ENCODE measurements at regions not wholly inside any gene's neighbourhood (a gene's known extent, or its start where the extent isn't known, plus 50 kb on each side); places are given as distances from the start of the nearest gene placed in this dataset.

GRCh38 chr5:105593011-105593760 lies 2030.6 kb upstream of the NUDT12 start:
- TF ChIP-seq GATA3 (IDR thresholded peaks at IDR 0.05; ENCODE audit: low read depth, low read length) (peak; percentile 89), GATA2 (IDR thresholded peaks at IDR 0.05; ENCODE audit: low read depth, low read length) (peak; percentile 83)

GRCh38 chr5:105587963-105588662 lies 2025.5 kb upstream of the NUDT12 start:
- no peak for TF ChIP-seq GATA3 (IDR thresholded peaks at IDR 0.05; ENCODE audit: low read depth, low read length)
- TF ChIP-seq GATA2 (IDR thresholded peaks at IDR 0.05; ENCODE audit: low read depth, low read length): no peak

- TF ChIP-seq GATA3 (IDR thresholded peaks at IDR 0.05; ENCODE audit: low read depth, low read length) (no peak), GATA2 (IDR thresholded peaks at IDR 0.05; ENCODE audit: low read depth, low read length) (peak; percentile 72)
Observed at GRCh38 chr5:105581988-105582690, 2019.5 kb upstream of the NUDT12 start.

- TF ChIP-seq GATA2 (IDR thresholded peaks at IDR 0.05; ENCODE audit: low read depth, low read length) (no peak), GATA3 (IDR thresholded peaks at IDR 0.05; ENCODE audit: low read depth, low read length) (no peak)
Observed at GRCh38 chr5:105573575-105573974, 2011.0 kb upstream of the NUDT12 start.

- no peak for TF ChIP-seq GATA3 (IDR thresholded peaks at IDR 0.05; ENCODE audit: low read depth, low read length)
- no peak for TF ChIP-seq GATA2 (IDR thresholded peaks at IDR 0.05; ENCODE audit: low read depth, low read length)
Observed at GRCh38 chr5:105565531-105565930, 2002.9 kb upstream of the NUDT12 start.

GRCh38 chr5:105563842-105564241 lies 2001.3 kb upstream of the NUDT12 start:
- TF ChIP-seq GATA2 (IDR thresholded peaks at IDR 0.05; ENCODE audit: low read depth, low read length) (no peak), GATA3 (IDR thresholded peaks at IDR 0.05; ENCODE audit: low read depth, low read length) (no peak)

- TF ChIP-seq GATA3 (IDR thresholded peaks at IDR 0.05; ENCODE audit: low read depth, low read length): no peak
Observed at GRCh38 chr5:105554568-105555169, 1992.1 kb upstream of the NUDT12 start.

- TF ChIP-seq GATA3 (IDR thresholded peaks at IDR 0.05; ENCODE audit: low read depth, low read length): no peak
- no peak for TF ChIP-seq GATA2 (IDR thresholded peaks at IDR 0.05; ENCODE audit: low read depth, low read length)
Observed at GRCh38 chr5:105544300-105544699, 1981.7 kb upstream of the NUDT12 start.

- TF ChIP-seq GATA2 (IDR thresholded peaks at IDR 0.05; ENCODE audit: low read depth, low read length) (no peak), GATA3 (IDR thresholded peaks at IDR 0.05; ENCODE audit: low read depth, low read length) (no peak)
Observed at GRCh38 chr5:105536675-105537074, 1974.1 kb upstream of the NUDT12 start.

- TF ChIP-seq GATA2 (IDR thresholded peaks at IDR 0.05; ENCODE audit: low read depth, low read length) (no peak), GATA3 (IDR thresholded peaks at IDR 0.05; ENCODE audit: low read depth, low read length) (no peak)
Observed at GRCh38 chr5:105530716-105531261, 1968.2 kb upstream of the NUDT12 start.

- TF ChIP-seq GATA2 (IDR thresholded peaks at IDR 0.05; ENCODE audit: low read depth, low read length): no peak
- TF ChIP-seq GATA3 (IDR thresholded peaks at IDR 0.05; ENCODE audit: low read depth, low read length): no peak
Observed at GRCh38 chr5:105529851-105530250, 1967.3 kb upstream of the NUDT12 start.

- TF ChIP-seq GATA2 (IDR thresholded peaks at IDR 0.05; ENCODE audit: low read depth, low read length) (no peak), GATA3 (IDR thresholded peaks at IDR 0.05; ENCODE audit: low read depth, low read length) (no peak)
Observed at GRCh38 chr5:105508519-105508918, 1945.9 kb upstream of the NUDT12 start.

GRCh38 chr5:105506692-105507277 lies 1944.2 kb upstream of the NUDT12 start:
- TF ChIP-seq GATA3 (IDR thresholded peaks at IDR 0.05; ENCODE audit: low read depth, low read length) (no peak), GATA2 (IDR thresholded peaks at IDR 0.05; ENCODE audit: low read depth, low read length) (no peak)

GRCh38 chr5:105503950-105504349 lies 1941.4 kb upstream of the NUDT12 start:
- TF ChIP-seq GATA3 (IDR thresholded peaks at IDR 0.05; ENCODE audit: low read depth, low read length) (no peak), GATA2 (IDR thresholded peaks at IDR 0.05; ENCODE audit: low read depth, low read length) (no peak)
